ENCODE measurements at regions not wholly inside any gene's neighbourhood (a gene's known extent, or its start where the extent isn't known, plus 50 kb on each side); places are given as distances from the start of the nearest gene placed in this dataset.

GRCh38 chr15:31474059-31474868 is 147.6 kb downstream of the KLF13 start:
- no peak for DNase-seq

- no peak for DNase-seq
These were observed 149.7 kb downstream of the KLF13 start for GRCh38 chr15:31476236-31476810.

- DNase-seq = no peak
These were observed 150.2 kb downstream of the KLF13 start for GRCh38 chr15:31476866-31477265.

- no peak for DNase-seq
These were observed 150.7 kb downstream of the KLF13 start for GRCh38 chr15:31477301-31477700.

GRCh38 chr15:31477851-31478701 is 151.4 kb downstream of the KLF13 start:
- DNase-seq = no peak

- no peak for DNase-seq
These were observed 152.1 kb downstream of the KLF13 start for GRCh38 chr15:31478702-31479221.

GRCh38 chr15:31480356-31481025 is 153.9 kb downstream of the KLF13 start:
- DNase-seq = no peak

GRCh38 chr15:31481142-31481541 is 154.5 kb downstream of the KLF13 start:
- no peak for DNase-seq

GRCh38 chr15:31482122-31482922 is 155.7 kb downstream of the KLF13 start:
- DNase-seq = no peak

GRCh38 chr15:31483053-31483985 is 156.7 kb downstream of the KLF13 start:
- no peak for DNase-seq

GRCh38 chr15:31483986-31484951 is 157.6 kb downstream of the KLF13 start:
- DNase-seq = no peak

GRCh38 chr15:31484986-31485385 is 158.4 kb downstream of the KLF13 start:
- no peak for DNase-seq

GRCh38 chr15:31485431-31485830 is 158.8 kb downstream of the KLF13 start:
- no peak for DNase-seq

- DNase-seq = no peak
These were observed 159.4 kb downstream of the KLF13 start for GRCh38 chr15:31485911-31486461.

GRCh38 chr15:31486506-31486905 is 159.9 kb downstream of the KLF13 start:
- no peak for DNase-seq

- no peak for DNase-seq
These were observed 160.5 kb downstream of the KLF13 start for GRCh38 chr15:31486906-31487695.

GRCh38 chr15:31487811-31488436 is 161.3 kb downstream of the KLF13 start:
- no peak for DNase-seq

All from NCI-H526 treated with DMSO at 0.1 percent for 48 hours (cell line).